Fibroblast of skin of left biceps (primary cell): ENCODE measurements at regions not wholly inside any gene's neighbourhood (a gene's known extent, or its start where the extent isn't known, plus 50 kb on each side); places are given as distances from the start of the nearest gene placed in this dataset.

Experiments
- DNase-seq, 2 experiments: peaks; one replicate each; pipeline ENCODE4 v3.0.0-alpha.2; 2013; ENCODE audit warnings: low read depth in 2 of 2

GRCh38 chr4:23741681-23742191, 148.1 kb downstream of the PPARGC1A start:
- no peak for DNase-seq

GRCh38 chr4:23737571-23737970, 152.3 kb downstream of the PPARGC1A start:
- DNase-seq, result no peak

- DNase-seq, result no peak
Observed at GRCh38 chr4:23736466-23736865, 153.4 kb downstream of the PPARGC1A start.

- no peak for DNase-seq
Observed at GRCh38 chr4:23734000-23734399, 155.8 kb downstream of the PPARGC1A start.

- no peak for DNase-seq
Observed at GRCh38 chr4:23733476-23733875, 156.4 kb downstream of the PPARGC1A start.

- no peak for DNase-seq
Observed at GRCh38 chr4:23730998-23731397, 158.8 kb downstream of the PPARGC1A start.

- no peak for DNase-seq
Observed at GRCh38 chr4:23728971-23729370, 160.9 kb downstream of the PPARGC1A start.

GRCh38 chr4:23728393-23728792, 161.5 kb downstream of the PPARGC1A start:
- peak; percentile 96 to 97 for DNase-seq

GRCh38 chr4:23720556-23720955, 169.3 kb downstream of the PPARGC1A start:
- DNase-seq, result peak; percentile 14 to 24

- no peak for DNase-seq
Observed at GRCh38 chr4:23718435-23718834, 171.4 kb downstream of the PPARGC1A start.

GRCh38 chr4:23717528-23718248, 172.2 kb downstream of the PPARGC1A start:
- no peak for DNase-seq

GRCh38 chr4:23710298-23710697, 179.5 kb downstream of the PPARGC1A start:
- DNase-seq, result no peak

GRCh38 chr4:23707652-23708026, 182.2 kb downstream of the PPARGC1A start:
- no peak for DNase-seq

- no peak for DNase-seq
Observed at GRCh38 chr4:23706972-23707651, 182.7 kb downstream of the PPARGC1A start.

GRCh38 chr4:23700197-23700596, 189.7 kb downstream of the PPARGC1A start:
- no peak for DNase-seq

- DNase-seq, result no peak
Observed at GRCh38 chr4:23697722-23698121, 192.1 kb downstream of the PPARGC1A start.

GRCh38 chr4:23697001-23697528, 192.8 kb downstream of the PPARGC1A start:
- DNase-seq, result no peak

- DNase-seq, result no peak
Observed at GRCh38 chr4:23686169-23686897, 203.5 kb downstream of the PPARGC1A start.

GRCh38 chr4:23685471-23685870, 204.4 kb downstream of the PPARGC1A start:
- no peak for DNase-seq

- DNase-seq, result peak in 1 of 2 experiments; percentile 5
Observed at GRCh38 chr4:23680671-23681518, 209.0 kb downstream of the PPARGC1A start.

GRCh38 chr4:23674694-23675093, 215.2 kb downstream of the PPARGC1A start:
- no peak for DNase-seq
